ENCODE measurements at regions not wholly inside any gene's neighbourhood (a gene's known extent, or its start where the extent isn't known, plus 50 kb on each side); places are given as distances from the start of the nearest gene placed in this dataset.
A peak's percentile ranks its signal among the peaks of the same experiment; 100 is the strongest.

- DNase-seq = no peak
These were observed 54.7 kb downstream of the MYEOV start for GRCh38 chr11:69348414-69349235.

GRCh38 chr11:69350040-69350439, 56.1 kb downstream of the MYEOV start:
- no peak for DNase-seq

GRCh38 chr11:69350596-69350995, 56.6 kb downstream of the MYEOV start:
- DNase-seq = no peak

GRCh38 chr11:69351460-69351859, 57.5 kb downstream of the MYEOV start:
- no peak for DNase-seq

- no peak for DNase-seq
These were observed 58.2 kb downstream of the MYEOV start for GRCh38 chr11:69352166-69352565.

- DNase-seq = peak in 1 of 2 experiments; percentile 78
These were observed 58.9 kb downstream of the MYEOV start for GRCh38 chr11:69352715-69353319.

GRCh38 chr11:69353696-69354544, 60.0 kb downstream of the MYEOV start:
- peak; percentile 62 to 87 for DNase-seq

- DNase-seq = no peak
These were observed 60.6 kb downstream of the MYEOV start for GRCh38 chr11:69354545-69354897.

- no peak for DNase-seq
These were observed 61.5 kb downstream of the MYEOV start for GRCh38 chr11:69355346-69355940.

- DNase-seq = no peak
These were observed 62.2 kb downstream of the MYEOV start for GRCh38 chr11:69355959-69356702.

- DNase-seq = peak in 1 of 2 experiments; percentile 15
These were observed 62.9 kb downstream of the MYEOV start for GRCh38 chr11:69356703-69357457.

- no peak for DNase-seq
These were observed 63.8 kb downstream of the MYEOV start for GRCh38 chr11:69357458-69358397.

- DNase-seq = no peak
These were observed 64.6 kb downstream of the MYEOV start for GRCh38 chr11:69358398-69359020.

GRCh38 chr11:69359735-69360480, 66.0 kb downstream of the MYEOV start:
- no peak for DNase-seq

- no peak for DNase-seq
These were observed 66.7 kb downstream of the MYEOV start for GRCh38 chr11:69360606-69361005.

- no peak for DNase-seq
These were observed 67.1 kb downstream of the MYEOV start for GRCh38 chr11:69361048-69361447.

- no peak for DNase-seq
These were observed 67.5 kb downstream of the MYEOV start for GRCh38 chr11:69361466-69361865.

- no peak for DNase-seq
These were observed 68.4 kb downstream of the MYEOV start for GRCh38 chr11:69362315-69362714.

- no peak for DNase-seq
These were observed 71.0 kb downstream of the MYEOV start for GRCh38 chr11:69364921-69365320.
